IMR-90 (cell line): ENCODE measurements at regions not wholly inside any gene's neighbourhood (a gene's known extent, or its start where the extent isn't known, plus 50 kb on each side); places are given as distances from the start of the nearest gene placed in this dataset.

Experiments used
- ATAC-seq: fragments of 200-7000 bp; cut with Tn5 transposase; 2 replicates; pipeline ENCODE4 v1.9.1; 2020; ENCODE audit warnings: low read depth, mild to moderate bottlenecking, moderate library complexity
- BruUV-seq: library from RNA; stranded (reverse); fragments of 400-500 nt; replicated peaks from 2 replicates; lab custom pipeline; 2021; lab: Mats Ljungman, UMichigan
- CTCF ChIA-PET: fragments of 300-600 bp; formaldehyde crosslinking; extraction: SDS; loops from one replicate; lab custom pipeline; 2021; ENCODE audit warnings: antibody characterized with exemption; lab: Yijun Ruan, JAX
- POLR2A ChIA-PET: fragments of 300-600 bp; sonication (Branson Sonifier 250); formaldehyde crosslinking; loops from one replicate; lab custom pipeline; 2022; ENCODE audit warnings: antibody characterized with exemption; ENCODE audit not compliant: unreplicated experiment; lab: Charles Lee
- DNase-seq: peaks from one replicate; pipeline ENCODE4 v3.0.0; 2013
- H2AFZ ChIP-seq: replicated peaks from 2 replicates; pipeline ENCODE3; 2013; ENCODE audit warnings: low read length, mild to moderate bottlenecking; ENCODE audit not compliant: poor library complexity
- H2AK5ac ChIP-seq: 2 replicates; pipeline ENCODE4 v1.6.1; 2013; ENCODE audit warnings: low read depth, low read length, inconsistent platforms
- H2AK9ac ChIP-seq: replicated peaks from 2 replicates; pipeline ENCODE3; 2013; ENCODE audit warnings: mild to moderate bottlenecking, low read depth, low read length, moderate library complexity; ENCODE audit not compliant: poor library complexity
- H2BK120ac ChIP-seq: 2 replicates; pipeline ENCODE4 v1.6.1; 2013; ENCODE audit warnings: low read depth, low read length, inconsistent platforms
- H2BK15ac ChIP-seq: 3 replicates; pipeline ENCODE4 v1.6.1; 2013; ENCODE audit warnings: low read depth, low read length, inconsistent platforms
- H2BK20ac ChIP-seq: 2 replicates; pipeline ENCODE4 v1.6.1; 2013; ENCODE audit warnings: low read depth, mild to moderate bottlenecking, inconsistent platforms, low read length, moderate library complexity
- H2BK5ac ChIP-seq: 2 replicates; pipeline ENCODE4 v1.6.1; 2013; ENCODE audit warnings: mild to moderate bottlenecking, low read depth, low read length, inconsistent platforms; ENCODE audit not compliant: poor library complexity, severe bottlenecking
- H3K14ac ChIP-seq: replicated peaks from 2 replicates; pipeline ENCODE4 v1.6.1; 2013; ENCODE audit warnings: low read depth, low read length, inconsistent platforms
- H3K18ac ChIP-seq: 2 replicates; pipeline ENCODE4 v1.6.1; 2013; ENCODE audit warnings: low read depth, low read length, control low read depth
- H3K23ac ChIP-seq: 2 replicates; pipeline ENCODE4 v1.6.1; 2013; ENCODE audit warnings: low read depth, low read length, inconsistent platforms
- H3K27ac ChIP-seq: 2 replicates; pipeline ENCODE4 v1.5.1; 2013; ENCODE audit warnings: mild to moderate bottlenecking, control low read depth, low read length; ENCODE audit not compliant: insufficient read depth
- H3K27me3 ChIP-seq: 2 replicates; pipeline ENCODE4 v1.6.1; 2013; ENCODE audit warnings: low read length; ENCODE audit not compliant: control insufficient read depth, insufficient read depth
- H3K36me3 ChIP-seq: 2 replicates; pipeline ENCODE4 v1.6.1; 2013; ENCODE audit warnings: low read length, mixed read lengths; ENCODE audit not compliant: control insufficient read depth, insufficient read depth
- H3K4ac ChIP-seq: 2 replicates; pipeline ENCODE4 v1.6.1; 2013; ENCODE audit warnings: low read depth, low read length, inconsistent platforms
- H3K4me1 ChIP-seq: 2 replicates; pipeline ENCODE4 v1.6.1; 2013; ENCODE audit warnings: low read length, mixed read lengths; ENCODE audit not compliant: control insufficient read depth, insufficient read depth
- H3K4me2 ChIP-seq: 2 replicates; pipeline ENCODE4 v1.6.1; 2013; ENCODE audit warnings: low read depth, mild to moderate bottlenecking, control low read depth, low read length, moderate library complexity
- H3K4me3 ChIP-seq: 2 replicates; pipeline ENCODE4 v1.5.1; 2013; ENCODE audit warnings: low read depth, mild to moderate bottlenecking, control low read depth, low read length, moderate library complexity; ENCODE audit not compliant: insufficient read depth
- H3K56ac ChIP-seq: 2 replicates; pipeline ENCODE4 v1.6.1; 2013; ENCODE audit warnings: low read length, inconsistent platforms; ENCODE audit not compliant: insufficient read depth; ENCODE audit errors: extremely low read depth
- H3K79me1 ChIP-seq, 2 experiments: 2 replicates each; pipeline ENCODE4 v1.6.1; 2013; ENCODE audit warnings: low read length in 2 of 2, inconsistent platforms in 1 of 2, low read depth in 1 of 2
- H3K9ac ChIP-seq: 2 replicates; pipeline ENCODE4 v1.6.1; 2013; ENCODE audit warnings: low read depth, low read length, control low read depth
- H3K9me1 ChIP-seq: 2 replicates; pipeline ENCODE4 v1.6.1; 2013; ENCODE audit warnings: low read length, inconsistent platforms; ENCODE audit not compliant: insufficient read depth
- H3K9me3 ChIP-seq: 2 replicates; pipeline ENCODE4 v1.6.1; 2013; ENCODE audit warnings: low read length; ENCODE audit not compliant: control insufficient read depth, insufficient read depth
- H4K20me1 ChIP-seq: 2 replicates; pipeline ENCODE4 v1.6.1; 2013; ENCODE audit warnings: low read length, inconsistent platforms; ENCODE audit not compliant: insufficient read depth
- H4K5ac ChIP-seq: 2 replicates; pipeline ENCODE4 v1.6.1; 2013; ENCODE audit warnings: mild to moderate bottlenecking, low read depth, low read length, control low read depth
- H4K8ac ChIP-seq, 2 experiments: 2 replicates each; pipeline ENCODE4 v1.6.1; 2013; ENCODE audit warnings: low read depth in 2 of 2, low read length in 2 of 2, control low read depth in 1 of 2, inconsistent platforms in 1 of 2
- H4K91ac ChIP-seq: 2 replicates; pipeline ENCODE4 v1.6.1; 2013; ENCODE audit warnings: low read depth, low read length, inconsistent platforms; ENCODE audit not compliant: insufficient read depth
- CEBPB ChIP-seq: IDR thresholded peaks from 2 replicates; pipeline ENCODE4 v1.6.1; 2012; ENCODE audit warnings: low read depth, low read length, improper control_type of control experiment
- CTCF ChIP-seq: conservative IDR thresholded peaks from 2 replicates; pipeline ENCODE4 v1.5.1; 2012; ENCODE audit warnings: mild to moderate bottlenecking, low read depth, low read length, improper control_type of control experiment
- ELK1 ChIP-seq: fragments of 150-350 bp; IDR thresholded peaks from 2 replicates; pipeline ENCODE4 v1.6.1; 2016; ENCODE audit warnings: low read depth, mild to moderate bottlenecking, low read length, moderate library complexity, borderline replicate concordance
- FOS ChIP-seq: fragments of 150-350 bp; IDR thresholded peaks from 2 replicates; pipeline ENCODE4 v1.6.1; 2016; ENCODE audit warnings: low read depth, low read length
- MXI1 ChIP-seq: IDR thresholded peaks from 2 replicates; pipeline ENCODE4 v1.6.1; 2012; ENCODE audit warnings: low read depth, mild to moderate bottlenecking, low read length, moderate library complexity, borderline replicate concordance
- RAD21 ChIP-seq: IDR thresholded peaks from 2 replicates; pipeline ENCODE4 v1.6.1; 2012; ENCODE audit warnings: low read length, improper control_type of control experiment
- RFX5 ChIP-seq: IDR thresholded peaks from 2 replicates; pipeline ENCODE4 v1.8.0; 2012; ENCODE audit warnings: low read depth, mild to moderate bottlenecking, low read length, moderate library complexity
- SMC3 ChIP-seq: fragments of 150-350 bp; IDR thresholded peaks from 2 replicates; pipeline ENCODE4 v1.6.1; 2016; ENCODE audit warnings: low read depth, mild to moderate bottlenecking, antibody characterized with exemption, low read length, moderate library complexity
- USF2 ChIP-seq: fragments of 150-350 bp; IDR thresholded peaks from 2 replicates; pipeline ENCODE4 v1.6.1; 2017; ENCODE audit warnings: mild to moderate bottlenecking, antibody characterized with exemption, low read length, low read depth
- WGBS, 2 experiments: methylation state at CpG; one replicate each; pipeline versions ENCODE4 v1.1.5 to v1.1.7; 2013; ENCODE audit warnings: missing lambda C conversion rate in 2 of 2; ENCODE audit not compliant: insufficient read length in 1 of 2; ENCODE audit errors: extremely low coverage in 2 of 2; 5-methylcytosine and 5-hydroxymethylcytosine counted together
- dilution Hi-C: fragments of 300-500 bp; cut with HindIII; formaldehyde crosslinking; loops from one replicate; pipeline ENCODE4 v1.14.3; 2018; ENCODE audit warnings: low sequenced_read_pairs; ENCODE audit not compliant: unreplicated experiment
- in situ Hi-C: fragments of 300-500 bp; cut with MboI; formaldehyde crosslinking; loops from 3 replicates; pipeline ENCODE4 v1.14.3; 2019; ENCODE audit warnings: low sequenced_read_pairs, inconsistent platforms, mixed read lengths
- intact Hi-C: fragments of 100-400 bp; cut with micrococcal nuclease; formaldehyde crosslinking; loops from 2 replicates; pipeline ENCODE4 v1.10.0; 2022

- TF ChIP-seq SMC3, result no peak
Measured at GRCh38 chr5:39717176-39717897, 292.6 kb upstream of the DAB2 start (continued).

GRCh38 chr5:39716532-39717028 lies 291.8 kb upstream of the DAB2 start:
- no peaks in the 10 kb centered on the region for H3K36me3 ChIP-seq
- peak overlapping the region; percentile 77 for H4K91ac ChIP-seq
- H3K23ac ChIP-seq, result peak overlapping the region; percentile 57; the same call in 1 of the 2 replicates
- no peak overlapping the region for H3K4me3 ChIP-seq
- no peaks in the 10 kb centered on the region for H3K79me1 ChIP-seq
- H3K27ac ChIP-seq, result peak overlapping the region; percentile 0; the same call in 1 of the 2 replicates
- no peak overlapping the region for H2BK5ac ChIP-seq
- H3K56ac ChIP-seq, result no peak overlapping the region
- peak overlapping the region; percentile 81 for H2BK20ac ChIP-seq
- dilution Hi-C loops, result no loop called here
- ATAC-seq (peak; percentile 36; the same call in 1 of the 2 replicates), DNase-seq (peak; percentile 46)
- H3K9me3 ChIP-seq, result no peaks in the 10 kb centered on the region
- no peaks in the 10 kb centered on the region for H3K9me1 ChIP-seq
- H4K5ac ChIP-seq, result peak overlapping the region; percentile 70
- no TSS peak for BruUV-seq
- ChIA-PET POLR2A (no interaction called here), CTCF (interaction anchor here (0.5 to 1.3 kb wide), 7 partner anchors 16 to 966 kb away, joined by 3 to 5 read pairs (median 4); no protein-coding TSS in a partner anchor)
- H3K9ac ChIP-seq, result no peak overlapping the region
- H3K27me3 ChIP-seq, result no peaks in the 10 kb centered on the region
- peak overlapping the region; percentile 72 for H2BK120ac ChIP-seq
- H3K4ac ChIP-seq, result peak overlapping the region; percentile 53; the same call in 1 of the 2 replicates
- intact Hi-C loops, result loop anchor here (10.0 kb wide), 4 partner anchors 448 to 1158 kb away; no protein-coding TSS in a partner anchor
- H3K4me2 ChIP-seq, result no peak overlapping the region
- peak overlapping the region in 1 of 2 experiments; percentile 53; a peak in 1 of 4 replicates for H4K8ac ChIP-seq
- H3K4me1 ChIP-seq, result peaks cover 8% of the 10 kb centered on the region
- H3K14ac ChIP-seq, result peak overlapping the region; percentile 57
- H2AFZ ChIP-seq, result peak overlapping the region; percentile 52
- no CpG with 5 or more reads among the region's 2 CpGs for WGBS, 2 experiments
- TF ChIP-seq RFX5, result no peak
- TF ChIP-seq ELK1, result no peak
- TF ChIP-seq RAD21, result peak; percentile 51
- TF ChIP-seq SMC3, result peak; percentile 38
- peak; percentile 46 for TF ChIP-seq CTCF
- peak; percentile 61; the same call in 1 of the 2 replicates for TF ChIP-seq CEBPB
- TF ChIP-seq MXI1, result no peak
- TF ChIP-seq FOS, result no peak
- TF ChIP-seq USF2, result no peak
- H2BK15ac ChIP-seq, result peak overlapping the region; percentile 75; the same call in 1 of the 3 replicates
- H4K20me1 ChIP-seq, result no peaks in the 10 kb centered on the region
- no peak overlapping the region for H2AK9ac ChIP-seq
- in situ Hi-C loops, result loop anchor here (5.0 kb wide), 2 partner anchors 971 to 1021 kb away; no protein-coding TSS in a partner anchor
- peak overlapping the region; percentile 88 for H3K18ac ChIP-seq
- peak overlapping the region; percentile 51; the same call in 1 of the 2 replicates for H2AK5ac ChIP-seq
